BLaER1 (cell line): ENCODE measurements at regions not wholly inside any gene's neighbourhood (a gene's known extent, or its start where the extent isn't known, plus 50 kb on each side); places are given as distances from the start of the nearest gene placed in this dataset.

Experiments
- H3K27ac ChIP-seq: shearing (Covaris generic); formaldehyde crosslinking; 2 replicates; pipeline ENCODE4 v1.8.1; 2022
- H3K27me3 ChIP-seq: shearing (Covaris generic); formaldehyde crosslinking; 2 replicates; pipeline ENCODE4 v1.8.1; 2022
- H3K36me3 ChIP-seq: shearing (Covaris generic); formaldehyde crosslinking; 2 replicates; pipeline ENCODE4 v1.8.1; 2022
- H3K4me1 ChIP-seq: shearing (Covaris generic); formaldehyde crosslinking; 2 replicates; pipeline ENCODE4 v1.8.1; 2022
- H3K4me2 ChIP-seq: shearing (Covaris generic); formaldehyde crosslinking; 2 replicates; pipeline ENCODE4 v1.8.1; 2022
- H3K4me3 ChIP-seq: shearing (Covaris generic); formaldehyde crosslinking; 2 replicates; pipeline ENCODE4 v1.8.1; 2022
- H3K9ac ChIP-seq: shearing (Covaris generic); formaldehyde crosslinking; 2 replicates; pipeline ENCODE4 v1.8.1; 2022
- H3K9me3 ChIP-seq: shearing (Covaris generic); formaldehyde crosslinking; 2 replicates; pipeline ENCODE4 v1.8.1; 2022
- H4K20me1 ChIP-seq: shearing (Covaris generic); formaldehyde crosslinking; 2 replicates; pipeline ENCODE4 v1.8.1; 2022
- Cebpa-rat ChIP-seq: shearing (Covaris generic); IDR thresholded peaks from 2 replicates; pipeline ENCODE4 v1.8.1; 2022

GRCh38 chr5:179417016-179417415 lies 71.8 kb upstream of the ADAMTS2 start:
- H3K4me1 ChIP-seq = peaks cover 24% of the 10 kb centered on the region
- peak overlapping the region; percentile 77 for H3K4me2 ChIP-seq
- no peaks in the 10 kb centered on the region for H3K36me3 ChIP-seq
- peak overlapping the region; percentile 14; the same call in 1 of the 2 replicates for H3K4me3 ChIP-seq
- peak overlapping the region; percentile 45 for H3K9ac ChIP-seq
- no peaks in the 10 kb centered on the region for H3K27me3 ChIP-seq
- peak overlapping the region; percentile 59 for H3K27ac ChIP-seq
- H3K9me3 ChIP-seq = no peaks in the 10 kb centered on the region
- TF ChIP-seq Cebpa-rat = no peak
- H4K20me1 ChIP-seq = no peaks in the 10 kb centered on the region

DNA sequence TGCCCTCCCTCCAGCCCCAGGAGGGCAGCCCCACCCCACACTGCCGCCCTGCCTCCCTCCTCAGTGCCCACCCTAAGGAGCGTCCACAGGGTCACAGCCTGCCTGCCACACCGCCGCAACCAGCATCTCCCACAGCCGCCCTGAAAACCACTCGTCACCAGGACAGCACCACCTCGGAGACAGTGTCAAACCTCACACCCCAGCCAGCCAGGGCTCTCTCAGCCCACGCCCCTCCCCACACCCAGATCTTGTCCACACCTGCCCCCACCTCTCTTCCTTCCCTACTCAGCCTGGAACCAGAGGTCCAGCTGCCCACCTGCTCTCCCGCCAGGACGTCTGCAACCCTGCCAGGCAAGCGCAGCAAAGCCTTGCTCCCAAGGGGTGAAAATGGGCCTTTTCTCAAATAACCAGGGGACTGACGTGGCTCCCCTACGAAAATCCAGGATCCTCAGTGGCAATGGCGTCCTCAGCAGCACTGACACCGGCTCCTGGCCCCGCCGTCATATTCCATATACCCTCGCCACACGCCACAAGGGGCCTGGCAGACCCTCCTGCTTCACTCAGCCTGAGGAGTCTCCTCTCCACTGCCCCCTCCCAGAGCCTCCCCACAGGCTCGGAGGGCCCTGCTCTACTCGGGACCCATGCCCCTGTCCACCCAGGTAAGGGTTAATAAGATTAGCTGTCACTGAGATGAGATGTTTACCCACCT lies 71.0 kb upstream of the ADAMTS2 start:
- peak overlapping the region; percentile 77 for H3K4me2 ChIP-seq
- H3K9me3 ChIP-seq = no peaks in the 10 kb centered on the region
- no peaks in the 10 kb centered on the region for H3K27me3 ChIP-seq
- H3K4me1 ChIP-seq = peaks cover 24% of the 10 kb centered on the region
- peak overlapping the region; percentile 45 for H3K9ac ChIP-seq
- TF ChIP-seq Cebpa-rat = no peak
- H3K27ac ChIP-seq = peak overlapping the region; percentile 59
- H3K4me3 ChIP-seq = no peak overlapping the region
- H3K36me3 ChIP-seq = no peaks in the 10 kb centered on the region
- no peaks in the 10 kb centered on the region for H4K20me1 ChIP-seq

GRCh38 chr5:179415291-179416060 lies 70.2 kb upstream of the ADAMTS2 start:
- Histone ChIP-seq H3K4me1 (peaks cover 24% of the 10 kb centered on the region), H3K9ac (no peak overlapping the region), H3K4me3 (no peak overlapping the region), H3K9me3 (no peaks in the 10 kb centered on the region), H3K27me3 (no peaks in the 10 kb centered on the region), H4K20me1 (no peaks in the 10 kb centered on the region), H3K4me2 (peak overlapping the region; percentile 77), H3K36me3 (no peaks in the 10 kb centered on the region), H3K27ac (peak overlapping the region; percentile 59; the same call in 1 of the 2 replicates)
- no peak for TF ChIP-seq Cebpa-rat

DNA sequence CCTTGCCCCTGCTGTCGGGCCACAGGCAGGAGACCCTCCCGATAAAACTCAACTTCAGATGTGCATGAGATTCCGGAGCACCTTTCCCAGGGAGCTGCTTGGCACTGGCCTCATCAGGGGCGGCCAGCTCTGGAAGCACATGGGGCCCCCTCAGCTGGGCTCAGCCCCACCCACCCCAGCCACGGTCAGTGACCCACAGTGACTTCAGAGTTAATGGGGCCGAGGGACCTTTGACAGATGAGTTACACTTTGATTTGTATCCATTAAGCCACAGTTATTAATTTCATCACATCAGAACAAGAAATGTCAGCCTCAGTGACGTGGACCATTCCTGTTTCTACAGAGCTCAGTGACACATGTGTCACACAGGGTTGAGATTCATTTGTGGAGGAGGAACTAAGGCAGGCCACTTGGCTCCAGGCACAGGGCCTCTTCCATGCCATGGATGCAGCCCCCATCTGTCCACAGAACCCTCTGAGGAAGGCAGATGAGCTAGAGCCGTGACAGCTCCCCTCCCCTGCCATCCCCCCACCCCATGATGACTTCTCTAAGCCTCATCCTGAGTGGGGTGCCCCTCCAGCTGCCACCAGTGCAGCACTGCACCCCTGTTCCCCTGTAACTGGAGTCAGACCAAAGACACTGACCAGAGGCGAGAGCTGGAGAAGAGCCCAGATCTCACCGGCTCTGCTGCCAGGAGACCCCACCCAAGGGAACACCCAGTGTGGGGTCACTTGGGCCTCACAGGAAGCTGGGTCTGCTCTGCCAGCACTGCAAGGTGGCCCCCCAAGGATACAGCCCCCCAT lies 69.4 kb upstream of the ADAMTS2 start:
- no peak overlapping the region for H3K27ac ChIP-seq
- H3K4me2 ChIP-seq = no peak overlapping the region
- H4K20me1 ChIP-seq = no peaks in the 10 kb centered on the region
- H3K9me3 ChIP-seq = no peaks in the 10 kb centered on the region
- no peak overlapping the region for H3K4me3 ChIP-seq
- TF ChIP-seq Cebpa-rat = no peak
- H3K27me3 ChIP-seq = no peaks in the 10 kb centered on the region
- H3K9ac ChIP-seq = no peak overlapping the region
- H3K36me3 ChIP-seq = no peaks in the 10 kb centered on the region
- peaks cover 24% of the 10 kb centered on the region for H3K4me1 ChIP-seq

DNA sequence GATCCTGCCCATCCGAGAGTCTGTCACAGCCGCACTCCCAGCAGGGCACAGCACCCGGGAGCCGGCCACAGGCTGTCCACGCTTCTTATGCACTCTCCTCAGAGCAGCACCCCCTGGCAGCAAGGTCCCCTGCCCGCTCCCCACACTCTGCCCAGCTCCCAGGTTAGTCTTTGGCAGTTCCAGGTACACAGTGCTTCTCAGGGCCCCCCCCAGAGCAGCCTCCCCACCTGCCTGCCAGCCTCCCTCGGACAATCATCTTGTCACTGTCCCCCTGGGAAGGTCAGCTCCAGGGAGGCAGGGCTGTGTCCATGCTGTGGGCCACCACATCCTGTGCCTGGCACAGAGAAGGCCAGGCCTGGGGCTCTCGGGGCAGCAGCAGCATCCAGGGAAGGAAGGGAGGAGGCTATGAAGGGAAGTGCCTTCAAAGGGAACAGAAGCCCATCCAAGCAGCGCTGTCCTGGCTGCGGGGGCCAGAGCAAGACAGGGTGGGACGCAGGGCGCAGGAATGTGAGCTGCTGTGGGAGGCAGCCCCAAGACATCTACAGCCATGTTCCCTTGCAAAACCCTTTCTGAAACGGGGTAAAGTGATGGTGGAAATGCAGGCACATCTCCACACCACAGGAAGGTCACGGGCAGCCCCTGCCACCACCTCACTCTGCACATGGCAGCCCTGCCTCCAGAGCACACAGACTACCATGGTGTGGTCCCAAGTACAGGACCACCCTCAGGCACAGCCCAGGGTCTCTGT lies 68.6 kb upstream of the ADAMTS2 start:
- H3K4me1 ChIP-seq = peaks cover 24% of the 10 kb centered on the region
- no peak overlapping the region for H3K4me2 ChIP-seq
- no peak overlapping the region for H3K9ac ChIP-seq
- TF ChIP-seq Cebpa-rat = no peak
- H3K27ac ChIP-seq = 0 out of 2 replicates have a peak overlapping the region, but pooled peaks have one; percentile 30
- no peaks in the 10 kb centered on the region for H3K27me3 ChIP-seq
- no peak overlapping the region for H3K4me3 ChIP-seq
- no peaks in the 10 kb centered on the region for H3K9me3 ChIP-seq
- H4K20me1 ChIP-seq = no peaks in the 10 kb centered on the region
- H3K36me3 ChIP-seq = no peaks in the 10 kb centered on the region

DNA sequence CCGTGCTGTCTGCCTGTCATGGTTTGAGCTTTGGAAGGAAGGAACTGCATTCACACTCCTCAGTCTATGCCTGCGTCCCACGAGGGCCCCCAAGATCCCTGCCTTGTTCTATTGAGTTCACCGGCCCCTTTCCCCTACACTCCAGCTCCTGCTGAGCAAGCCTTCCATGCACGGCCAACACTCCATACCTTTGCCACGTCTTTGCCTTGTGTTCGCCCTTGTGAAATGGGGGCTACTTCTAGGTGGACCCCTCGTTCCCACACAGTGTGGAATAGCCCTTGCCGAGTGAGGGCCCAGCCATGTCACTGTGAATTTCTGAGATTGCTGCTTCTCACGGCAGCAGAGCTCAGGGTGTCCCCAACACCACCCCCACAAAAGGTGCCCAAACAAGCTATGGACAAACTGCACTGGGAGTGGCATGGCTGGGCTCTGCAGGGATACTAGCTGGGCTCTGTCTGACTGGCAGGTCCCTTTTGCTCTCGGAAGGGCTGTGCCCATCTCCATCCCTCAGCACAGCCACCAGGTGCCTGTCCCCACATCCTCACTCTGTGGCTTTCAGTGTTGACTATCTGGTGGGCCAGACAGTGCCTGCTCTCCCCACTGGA lies 67.9 kb upstream of the ADAMTS2 start:
- Histone ChIP-seq H3K4me3 (no peak overlapping the region), H4K20me1 (no peaks in the 10 kb centered on the region), H3K4me1 (peaks cover 24% of the 10 kb centered on the region), H3K27ac (0 out of 2 replicates have a peak overlapping the region, but pooled peaks have one; percentile 30), H3K4me2 (no peak overlapping the region), H3K9me3 (no peaks in the 10 kb centered on the region), H3K27me3 (no peaks in the 10 kb centered on the region), H3K9ac (no peak overlapping the region), H3K36me3 (no peaks in the 10 kb centered on the region)
- TF ChIP-seq Cebpa-rat = no peak

GRCh38 chr5:179411161-179411841 lies 66.0 kb upstream of the ADAMTS2 start:
- no peak overlapping the region for H3K27ac ChIP-seq
- H3K9ac ChIP-seq = no peak overlapping the region
- H4K20me1 ChIP-seq = no peaks in the 10 kb centered on the region
- no peak for TF ChIP-seq Cebpa-rat
- H3K4me3 ChIP-seq = no peak overlapping the region
- no peaks in the 10 kb centered on the region for H3K27me3 ChIP-seq
- H3K9me3 ChIP-seq = no peaks in the 10 kb centered on the region
- H3K4me2 ChIP-seq = no peak overlapping the region
- peaks cover 14% of the 10 kb centered on the region for H3K4me1 ChIP-seq
- no peaks in the 10 kb centered on the region for H3K36me3 ChIP-seq

DNA sequence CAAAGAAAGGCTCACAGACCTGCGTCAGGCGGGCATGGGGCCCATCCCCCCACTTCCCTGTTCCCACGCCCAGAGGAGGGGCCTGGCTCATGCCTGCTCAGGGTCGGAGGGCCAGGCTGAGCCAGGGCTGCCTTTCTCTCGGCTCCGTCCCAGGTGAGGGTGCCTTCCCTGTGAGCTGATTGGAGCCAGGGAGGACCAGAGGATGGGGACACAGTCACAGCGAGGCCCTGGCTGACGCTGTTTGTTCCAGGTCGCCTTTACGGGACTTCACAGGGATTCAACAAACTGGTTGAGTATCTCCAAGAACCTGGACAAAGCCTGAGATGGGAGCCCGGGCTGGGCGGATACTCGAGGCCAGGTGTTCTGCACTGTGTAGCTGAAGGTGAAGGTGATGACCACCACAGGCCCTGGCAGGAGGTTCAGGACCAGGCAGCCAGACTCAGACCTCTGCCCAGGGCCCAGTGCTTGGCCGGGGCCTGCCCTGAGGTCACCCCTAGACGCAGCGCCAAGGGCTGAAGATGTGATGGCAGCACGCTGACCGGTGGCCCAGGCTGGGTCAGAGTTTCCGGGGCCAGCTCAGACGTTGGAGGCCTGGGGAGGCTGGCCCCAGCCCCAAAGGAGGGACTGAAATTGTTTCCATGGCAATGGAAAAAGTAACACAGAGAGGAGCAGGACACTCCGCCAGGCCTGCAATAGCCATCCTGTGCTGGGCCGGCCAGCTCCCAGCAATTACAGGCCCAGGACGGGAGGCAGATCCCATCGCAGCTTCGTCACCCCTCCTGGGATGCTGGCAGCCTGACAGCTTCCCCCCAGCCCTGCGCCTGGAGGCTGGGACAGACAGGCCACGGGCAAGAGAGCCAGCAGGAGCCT lies 65.3 kb upstream of the ADAMTS2 start:
- TF ChIP-seq Cebpa-rat = no peak
- Histone ChIP-seq H3K4me1 (0 out of 2 replicates have a peak, but pooled peaks cover 7% of the 10 kb centered on the region), H3K27ac (no peak overlapping the region), H3K9ac (no peak overlapping the region), H3K4me3 (no peak overlapping the region), H3K36me3 (no peaks in the 10 kb centered on the region), H3K9me3 (no peaks in the 10 kb centered on the region), H4K20me1 (no peaks in the 10 kb centered on the region), H3K27me3 (no peaks in the 10 kb centered on the region), H3K4me2 (no peak overlapping the region)
